Activated CD8-positive, alpha-beta T cell treated with anti-CD3 and anti-CD28 coated beads for 36 hours (primary cell): ENCODE measurements at regions not wholly inside any gene's neighbourhood (a gene's known extent, or its start where the extent isn't known, plus 50 kb on each side); places are given as distances from the start of the nearest gene placed in this dataset.

Experiments used
- ATAC-seq: fragments of 200-7000 bp; cut with Tn5 transposase; one replicate; pipeline ENCODE4 v1.10.0; 2021; ENCODE audit warnings: mild to moderate bottlenecking, moderate library complexity
- CTCF ChIA-PET: fragments of 350-600 bp; sonication (Branson Sonifier 250); formaldehyde crosslinking; loops from one replicate; lab custom pipeline; 2021; ENCODE audit warnings: antibody characterized with exemption; lab: Charles Lee
- POLR2A ChIA-PET: fragments of 350-600 bp; sonication (Branson Sonifier 250); formaldehyde crosslinking; loops from one replicate; lab custom pipeline; 2021; ENCODE audit warnings: antibody characterized with exemption; lab: Charles Lee
- DNase-seq: peaks from one replicate; pipeline ENCODE4 v3.0.0-alpha.2; 2020
- H3K27ac Mint-ChIP-seq: one replicate; pipeline ENCODE4 v1.8.0; 2021; ENCODE audit warnings: mild to moderate bottlenecking, mixed read lengths
- H3K27me3 Mint-ChIP-seq: one replicate; pipeline ENCODE4 v1.8.0; 2021; ENCODE audit warnings: mixed read lengths
- H3K36me3 Mint-ChIP-seq: one replicate; pipeline ENCODE4 v1.8.0; 2021; ENCODE audit warnings: low read depth, mixed read lengths
- H3K4me1 Mint-ChIP-seq: one replicate; pipeline ENCODE4 v1.8.0; 2021; ENCODE audit warnings: low read depth, mixed read lengths
- H3K4me3 Mint-ChIP-seq: one replicate; pipeline ENCODE4 v1.8.0; 2021; ENCODE audit warnings: mild to moderate bottlenecking, moderate library complexity, mixed read lengths
- H3K9me3 Mint-ChIP-seq: one replicate; pipeline ENCODE4 v1.8.0; 2021; ENCODE audit warnings: mixed read lengths
- CTCF ChIP-seq: fragments of 200-600 bp; IDR thresholded peaks from one replicate; pipeline ENCODE4 v1.8.0; 2022; ENCODE audit warnings: antibody characterized with exemption, mild to moderate bottlenecking
- intact Hi-C: fragments of 100-400 bp; cut with micrococcal nuclease; formaldehyde crosslinking; loops from one replicate; pipeline ENCODE4 v1.10.0; 2022

GRCh38 chr9:134535171-134535570, 106.4 kb upstream of the COL5A1 start:
- Mint-ChIP-seq H3K27me3 (no peaks in the 10 kb centered on the region), H3K27ac (no peak overlapping the region), H3K36me3 (peaks cover under 1% of the 10 kb centered on the region), H3K4me1 (no peaks in the 10 kb centered on the region), H3K9me3 (peaks cover 4% of the 10 kb centered on the region), H3K4me3 (no peak overlapping the region)
- ATAC-seq (no peak), DNase-seq (no peak)
- TF ChIP-seq CTCF, result no peak
- ChIA-PET POLR2A (no interaction called here), CTCF (no interaction called here)
- intact Hi-C loops, result no loop called here

- no peak for TF ChIP-seq CTCF
- Mint-ChIP-seq H3K9me3 (no peaks in the 10 kb centered on the region), H3K27ac (no peak overlapping the region), H3K36me3 (no peaks in the 10 kb centered on the region), H3K4me1 (no peaks in the 10 kb centered on the region), H3K4me3 (no peak overlapping the region), H3K27me3 (no peaks in the 10 kb centered on the region)
- intact Hi-C loops, result no loop called here
- ATAC-seq (no peak), DNase-seq (no peak)
- POLR2A ChIA-PET, result no interaction called here
- CTCF ChIA-PET, result interaction anchor here (0.8 to 1.4 kb wide), 2 partner anchors 10 to 64 kb away, joined by 3 read pairs; no protein-coding TSS in a partner anchor
Observed at GRCh38 chr9:134536101-134536900, 105.3 kb upstream of the COL5A1 start.

- ChIA-PET CTCF (interaction anchor here (1.4 kb wide), 1 partner anchor 11 kb away, joined by 3 read pairs; no protein-coding TSS in a partner anchor), POLR2A (no interaction called here)
- Mint-ChIP-seq H3K4me1 (no peaks in the 10 kb centered on the region), H3K4me3 (no peak overlapping the region), H3K9me3 (no peaks in the 10 kb centered on the region), H3K27ac (no peak overlapping the region), H3K36me3 (no peaks in the 10 kb centered on the region), H3K27me3 (no peaks in the 10 kb centered on the region)
- ATAC-seq (no peak), DNase-seq (no peak)
- intact Hi-C loops, result no loop called here
- no peak for TF ChIP-seq CTCF
Observed at GRCh38 chr9:134536931-134537330, 104.7 kb upstream of the COL5A1 start.

GRCh38 chr9:134537951-134538641, 103.5 kb upstream of the COL5A1 start:
- H3K9me3 Mint-ChIP-seq, result no peaks in the 10 kb centered on the region
- ATAC-seq, result no peak
- ChIA-PET POLR2A (no interaction called here), CTCF (interaction anchor here (1.4 kb wide), 1 partner anchor 12 kb away, joined by 3 read pairs; no protein-coding TSS in a partner anchor)
- intact Hi-C loops, result no loop called here
- no peak for TF ChIP-seq CTCF
- H3K4me3 Mint-ChIP-seq, result no peak overlapping the region
- no peaks in the 10 kb centered on the region for H3K36me3 Mint-ChIP-seq
- no peak overlapping the region for H3K27ac Mint-ChIP-seq
- H3K27me3 Mint-ChIP-seq, result no peaks in the 10 kb centered on the region
- DNase-seq, result no peak
- no peaks in the 10 kb centered on the region for H3K4me1 Mint-ChIP-seq
